ENCODE measurements at regions not wholly inside any gene's neighbourhood (a gene's known extent, or its start where the extent isn't known, plus 50 kb on each side); places are given as distances from the start of the nearest gene placed in this dataset.

- TF ChIP-seq CTCF (IDR thresholded peaks at IDR 0.05) = no peak
- DNase-seq (ENCODE audit: low spot score) (no peak), ATAC-seq (ENCODE audit: low FRiP score) (no peak)
Observed at GRCh38 chr3:156612903-156613302, 58.0 kb upstream of the SSR3 start.

GRCh38 chr3:156611870-156612494 lies 57.1 kb upstream of the SSR3 start:
- no peak for TF ChIP-seq CTCF (IDR thresholded peaks at IDR 0.05)
- no peak for DNase-seq (ENCODE audit: low spot score)
- ATAC-seq (ENCODE audit: low FRiP score) = no peak

DNA sequence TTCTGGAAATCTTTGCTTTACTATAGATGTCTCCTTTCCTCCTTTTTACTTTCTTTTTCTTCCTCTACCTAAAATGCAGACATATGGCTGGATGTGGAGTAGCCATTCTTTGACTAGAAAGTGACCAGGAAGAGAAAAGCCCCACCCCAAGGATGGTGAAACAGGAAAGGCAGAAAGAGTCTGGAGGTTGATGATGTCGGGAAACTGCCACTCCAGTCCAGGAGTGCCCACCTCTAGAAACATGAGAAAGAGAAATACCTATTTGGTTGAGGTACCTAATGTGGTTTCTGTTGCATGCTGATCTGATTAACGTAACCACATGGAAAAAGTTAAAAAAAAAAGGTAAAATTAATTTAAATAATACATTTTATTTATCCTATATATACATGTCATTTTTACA lies 55.2 kb upstream of the SSR3 start:
- TF ChIP-seq CTCF (IDR thresholded peaks at IDR 0.05) = no peak
- DNase-seq (ENCODE audit: low spot score) (no peak), ATAC-seq (ENCODE audit: low FRiP score) (no peak)

DNA sequence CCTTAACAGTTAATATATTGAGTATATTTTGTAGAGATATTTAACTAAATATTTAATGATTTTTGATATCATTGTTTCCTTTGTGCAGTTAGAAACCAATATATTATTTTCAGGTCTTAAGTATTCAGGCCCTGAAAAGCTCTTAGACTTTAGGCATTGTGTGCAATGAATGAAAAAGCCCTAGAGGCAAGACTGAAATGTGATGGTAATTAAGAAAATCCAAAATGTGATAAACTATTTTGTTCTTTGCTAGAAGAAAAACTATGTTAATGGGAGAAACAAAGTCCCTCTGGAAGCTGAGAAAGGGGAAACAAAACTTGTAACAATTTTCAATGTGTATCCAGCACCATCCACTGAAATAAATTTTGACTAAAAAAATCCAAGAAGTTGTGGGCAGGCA lies 54.6 kb upstream of the SSR3 start:
- ATAC-seq (ENCODE audit: low FRiP score) = no peak
- DNase-seq (ENCODE audit: low spot score) = no peak
- no peak for TF ChIP-seq CTCF (IDR thresholded peaks at IDR 0.05)

DNA sequence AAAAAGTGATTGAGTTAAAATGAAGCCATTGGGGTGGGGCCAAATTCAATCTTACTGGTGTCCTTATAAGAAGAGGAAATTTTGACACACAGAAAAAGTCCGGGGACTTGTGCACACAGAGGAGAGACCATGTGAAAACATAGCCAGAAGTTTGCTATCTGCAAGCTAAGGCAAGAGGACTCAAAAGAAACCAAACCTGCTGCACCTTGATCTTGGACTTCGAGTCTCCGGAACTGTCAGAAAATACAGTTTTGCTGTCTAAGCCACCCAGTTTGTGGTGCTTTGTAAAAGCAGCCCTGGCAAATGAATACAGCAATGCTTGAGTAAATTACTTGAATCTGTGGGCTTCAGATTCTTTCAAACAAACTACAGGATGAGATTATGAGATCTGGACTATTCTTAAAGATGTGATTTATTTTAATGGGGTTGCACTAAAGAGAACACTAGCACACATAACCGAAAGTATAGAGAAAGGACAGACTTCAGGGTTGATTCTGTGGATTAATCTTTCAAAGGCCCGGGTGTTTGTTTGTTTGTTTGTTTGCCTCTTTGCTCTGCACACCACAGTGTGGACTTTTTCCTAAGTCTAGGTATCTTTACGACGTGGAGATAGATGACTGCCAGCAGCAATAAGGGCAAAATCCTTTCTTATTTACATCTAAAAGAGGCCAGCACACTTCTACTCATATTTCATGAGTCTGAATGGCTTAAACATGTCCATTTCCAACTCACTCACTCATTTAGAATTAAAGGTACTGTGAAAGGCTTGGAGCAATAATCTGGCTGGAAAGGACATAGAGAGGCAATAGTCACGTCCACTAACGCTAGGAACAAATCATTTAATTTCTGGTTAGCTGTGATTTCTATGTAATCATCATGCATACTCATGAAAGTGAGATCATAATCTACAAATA lies 53.9 kb upstream of the SSR3 start:
- DNase-seq (ENCODE audit: low spot score) (no peak), ATAC-seq (ENCODE audit: low FRiP score) (no peak)
- no peak for TF ChIP-seq CTCF (IDR thresholded peaks at IDR 0.05)

DNA sequence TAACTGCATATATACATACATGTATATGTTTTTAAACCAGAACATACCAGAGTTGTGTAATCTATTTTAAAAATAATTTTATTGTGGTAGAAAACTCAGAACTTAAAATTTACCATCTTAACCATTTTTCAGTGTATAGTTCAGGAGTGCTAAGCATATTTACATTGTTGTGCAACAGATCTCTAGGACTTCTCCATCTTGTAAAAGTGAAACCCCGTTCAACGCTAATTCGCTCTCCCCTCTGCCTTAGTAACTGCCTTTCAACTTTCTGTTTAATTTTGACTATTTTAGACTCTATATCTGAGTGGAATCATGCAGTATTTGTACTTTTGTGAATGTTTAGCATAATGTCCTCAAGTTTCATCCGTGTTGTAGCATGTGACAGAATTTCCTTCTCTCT lies 51.8 kb upstream of the SSR3 start:
- ATAC-seq (ENCODE audit: low FRiP score) (no peak), DNase-seq (ENCODE audit: low spot score) (no peak)
- no peak for TF ChIP-seq CTCF (IDR thresholded peaks at IDR 0.05)

All from omental fat pad (tissue), 3 donors.